ENCODE measurements at regions not wholly inside any gene's neighbourhood (a gene's known extent, or its start where the extent isn't known, plus 50 kb on each side); places are given as distances from the start of the nearest gene placed in this dataset.

DNA sequence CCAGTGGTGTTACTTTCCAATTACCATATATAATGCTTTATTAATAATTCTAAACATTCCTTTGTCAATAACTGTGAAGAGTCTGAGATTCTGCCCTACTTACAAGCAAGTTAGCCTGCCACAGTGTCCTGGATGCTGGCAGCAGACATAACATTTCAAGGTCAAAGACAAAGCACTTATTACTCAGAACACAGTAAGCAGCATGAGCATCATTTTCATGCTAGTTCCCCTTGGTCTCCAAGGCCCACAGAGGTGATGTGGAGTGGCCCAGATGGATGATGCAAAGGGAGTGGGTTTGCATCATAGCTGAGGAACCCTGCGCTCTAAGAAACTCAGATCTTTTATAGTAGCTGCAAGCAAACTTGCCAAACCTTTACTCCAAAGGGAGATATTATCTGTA, 349.7 kb downstream of the ZEB2 start:
- TF ChIP-seq, protein P1, sequence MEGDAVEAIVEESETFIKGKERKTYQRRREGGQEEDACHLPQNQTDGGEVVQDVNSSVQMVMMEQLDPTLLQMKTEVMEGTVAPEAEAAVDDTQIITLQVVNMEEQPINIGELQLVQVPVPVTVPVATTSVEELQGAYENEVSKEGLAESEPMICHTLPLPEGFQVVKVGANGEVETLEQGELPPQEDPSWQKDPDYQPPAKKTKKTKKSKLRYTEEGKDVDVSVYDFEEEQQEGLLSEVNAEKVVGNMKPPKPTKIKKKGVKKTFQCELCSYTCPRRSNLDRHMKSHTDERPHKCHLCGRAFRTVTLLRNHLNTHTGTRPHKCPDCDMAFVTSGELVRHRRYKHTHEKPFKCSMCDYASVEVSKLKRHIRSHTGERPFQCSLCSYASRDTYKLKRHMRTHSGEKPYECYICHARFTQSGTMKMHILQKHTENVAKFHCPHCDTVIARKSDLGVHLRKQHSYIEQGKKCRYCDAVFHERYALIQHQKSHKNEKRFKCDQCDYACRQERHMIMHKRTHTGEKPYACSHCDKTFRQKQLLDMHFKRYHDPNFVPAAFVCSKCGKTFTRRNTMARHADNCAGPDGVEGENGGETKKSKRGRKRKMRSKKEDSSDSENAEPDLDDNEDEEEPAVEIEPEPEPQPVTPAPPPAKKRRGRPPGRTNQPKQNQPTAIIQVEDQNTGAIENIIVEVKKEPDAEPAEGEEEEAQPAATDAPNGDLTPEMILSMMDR (IDR thresholded peaks at IDR 0.05): no peak
- TF ChIP-seq EZH2 (IDR thresholded peaks at IDR 0.05; ENCODE audit: borderline replicate concordance, insufficient read depth, low read depth, low read length, poor library complexity, severe bottlenecking): no peak
